ENCODE measurements at regions not wholly inside any gene's neighbourhood (a gene's known extent, or its start where the extent isn't known, plus 50 kb on each side); places are given as distances from the start of the nearest gene placed in this dataset.

- H3K9me2 ChIP-seq (ENCODE audit: low read depth, low read length), result no peaks in the 10 kb centered on the region
- no peak overlapping the region for H3K27ac ChIP-seq (ENCODE audit: low read depth, low read length, poor library complexity, severe bottlenecking)
- H3K9me3 ChIP-seq (ENCODE audit: low read length), result no peaks in the 10 kb centered on the region
- H3K4me3 ChIP-seq (ENCODE audit: low read depth, low read length, poor library complexity, severe bottlenecking), result no peak overlapping the region
- no peaks in the 10 kb centered on the region for H3K36me3 ChIP-seq (ENCODE audit: insufficient read depth, low read length)
- no peak overlapping the region for H2AFZ ChIP-seq (ENCODE audit: low read length)
- H3K9ac ChIP-seq (ENCODE audit: low read length), result no peak overlapping the region
- H3K79me2 ChIP-seq (ENCODE audit: insufficient read depth, low read length), result no peaks in the 10 kb centered on the region
- no peaks in the 10 kb centered on the region for H3K27me3 ChIP-seq (ENCODE audit: insufficient read depth, low read length)
- no peaks in the 10 kb centered on the region for H3K4me1 ChIP-seq (ENCODE audit: insufficient read depth, low read length, severe bottlenecking)
- H4K20me1 ChIP-seq (ENCODE audit: insufficient read depth, low read length), result no peaks in the 10 kb centered on the region
- H3K4me2 ChIP-seq (ENCODE audit: low read length), result no peak overlapping the region
- no peaks in the 10 kb centered on the region for H3F3A ChIP-seq (ENCODE audit: insufficient read depth, low read length)
- TF ChIP-seq CTCF (IDR thresholded peaks at IDR 0.05; ENCODE audit: low read length) (no peak), EZH2 (IDR thresholded peaks at IDR 0.05; ENCODE audit: borderline replicate concordance, low read length) (no peak)
These were observed 192.4 kb upstream of the NUDT4 start for GRCh38 chr12:93185369-93185741.

GRCh38 chr12:93186131-93186530 is 191.6 kb upstream of the NUDT4 start:
- Histone ChIP-seq H3F3A (ENCODE audit: insufficient read depth, low read length) (no peaks in the 10 kb centered on the region), H3K9ac (ENCODE audit: low read length) (no peak overlapping the region), H3K4me2 (ENCODE audit: low read length) (no peak overlapping the region), H3K4me1 (ENCODE audit: insufficient read depth, low read length, severe bottlenecking) (no peaks in the 10 kb centered on the region), H3K36me3 (ENCODE audit: insufficient read depth, low read length) (no peaks in the 10 kb centered on the region), H3K79me2 (ENCODE audit: insufficient read depth, low read length) (no peaks in the 10 kb centered on the region), H4K20me1 (ENCODE audit: insufficient read depth, low read length) (no peaks in the 10 kb centered on the region), H3K4me3 (ENCODE audit: low read depth, low read length, poor library complexity, severe bottlenecking) (no peak overlapping the region), H3K27me3 (ENCODE audit: insufficient read depth, low read length) (no peaks in the 10 kb centered on the region), H3K9me2 (ENCODE audit: low read depth, low read length) (no peaks in the 10 kb centered on the region), H2AFZ (ENCODE audit: low read length) (no peak overlapping the region), H3K27ac (ENCODE audit: low read depth, low read length, poor library complexity, severe bottlenecking) (no peak overlapping the region), H3K9me3 (ENCODE audit: low read length) (no peaks in the 10 kb centered on the region)
- TF ChIP-seq CTCF (IDR thresholded peaks at IDR 0.05; ENCODE audit: low read length), result no peak
- no peak for TF ChIP-seq EZH2 (IDR thresholded peaks at IDR 0.05; ENCODE audit: borderline replicate concordance, low read length)

- Histone ChIP-seq H3K27ac (ENCODE audit: low read depth, low read length, poor library complexity, severe bottlenecking) (no peak overlapping the region), H3K9ac (ENCODE audit: low read length) (no peak overlapping the region)
These were observed 191.1 kb upstream of the NUDT4 start for GRCh38 chr12:93186621-93187020.

More at GRCh38 chr12:93186621-93187020, 191.1 kb upstream of the NUDT4 start:
- H3K79me2 ChIP-seq (ENCODE audit: insufficient read depth, low read length), result no peaks in the 10 kb centered on the region
- no peaks in the 10 kb centered on the region for H3K4me1 ChIP-seq (ENCODE audit: insufficient read depth, low read length, severe bottlenecking)
- H4K20me1 ChIP-seq (ENCODE audit: insufficient read depth, low read length), result no peaks in the 10 kb centered on the region
- H2AFZ ChIP-seq (ENCODE audit: low read length), result no peak overlapping the region
- no peak for TF ChIP-seq CTCF (IDR thresholded peaks at IDR 0.05; ENCODE audit: low read length)
- no peaks in the 10 kb centered on the region for H3K9me3 ChIP-seq (ENCODE audit: low read length)
- no peak overlapping the region for H3K4me3 ChIP-seq (ENCODE audit: low read depth, low read length, poor library complexity, severe bottlenecking)
- no peaks in the 10 kb centered on the region for H3K27me3 ChIP-seq (ENCODE audit: insufficient read depth, low read length)
- H3F3A ChIP-seq (ENCODE audit: insufficient read depth, low read length), result no peaks in the 10 kb centered on the region
- H3K4me2 ChIP-seq (ENCODE audit: low read length), result no peak overlapping the region
- no peaks in the 10 kb centered on the region for H3K36me3 ChIP-seq (ENCODE audit: insufficient read depth, low read length)
- no peaks in the 10 kb centered on the region for H3K9me2 ChIP-seq (ENCODE audit: low read depth, low read length)
